Endothelial cell of umbilical vein (primary cell): ENCODE measurements at regions not wholly inside any gene's neighbourhood (a gene's known extent, or its start where the extent isn't known, plus 50 kb on each side); places are given as distances from the start of the nearest gene placed in this dataset.

Source experiments
- BruUV-seq: library from RNA; stranded (reverse); fragments of 400-500 nt; replicated peaks from 2 replicates; lab custom pipeline; 2021; lab: Mats Ljungman, UMichigan
- CTCF ChIA-PET: fragments of 300-600, 350-600 bp; sonication (Branson Sonifier 250); formaldehyde crosslinking; loops from one replicate; lab custom pipeline; 2021; ENCODE audit warnings: antibody characterized with exemption, inconsistent platforms; lab: Charles Lee
- POLR2A ChIA-PET: fragments of 300-600, 350-600 bp; sonication (Branson Sonifier 250); formaldehyde crosslinking; loops from one replicate; lab custom pipeline; 2021; ENCODE audit warnings: antibody characterized with exemption, inconsistent platforms; lab: Charles Lee
- DNase-seq: peaks from one replicate; pipeline ENCODE4 v3.0.0-alpha.2; 2011; ENCODE audit warnings: low read depth, low spot score
- FAIRE-seq: peaks from 2 replicates; lab custom pipeline; 2011; peaks lifted over from hg19 to GRCh38; lab: Jason Lieb, UNC
- H2AFZ ChIP-seq: 2 replicates; pipeline ENCODE4 v1.6.0; 2012; ENCODE audit warnings: low read depth, low read length, control low read depth, inconsistent platforms
- H3K27ac ChIP-seq: 2 replicates; pipeline ENCODE4 v1.5.1; 2011; ENCODE audit warnings: low read depth, mild to moderate bottlenecking, control low read depth, low read length, moderate library complexity; ENCODE audit not compliant: insufficient read depth
- H3K27me3 ChIP-seq, 2 experiments: 2 replicates each; pipeline versions ENCODE4 v1.6.0 to v1.6.1; 2011; ENCODE audit warnings: low read length in 2 of 2, mixed read lengths in 1 of 2; ENCODE audit not compliant: control insufficient read depth in 2 of 2, insufficient read depth in 2 of 2
- H3K36me3 ChIP-seq, 2 experiments: 2 replicates in 1 of 2; 3 replicates in 1 of 2; pipeline ENCODE4 v1.5.1; 2011; ENCODE audit warnings: low read length in 2 of 2, mild to moderate bottlenecking in 1 of 2, moderate library complexity in 1 of 2; ENCODE audit not compliant: control insufficient read depth in 2 of 2, insufficient read depth in 2 of 2; ENCODE audit errors: extremely low read depth in 1 of 2
- H3K4me1 ChIP-seq: 3 replicates; pipeline ENCODE4 v1.5.1; 2011; ENCODE audit warnings: mild to moderate bottlenecking, low read length; ENCODE audit not compliant: control insufficient read depth, insufficient read depth; ENCODE audit errors: extremely low read depth
- H3K4me2 ChIP-seq: 2 replicates; pipeline ENCODE4 v1.6.1; 2011; ENCODE audit warnings: low read length, control low read depth, mixed read lengths; ENCODE audit not compliant: insufficient read depth
- H3K4me3 ChIP-seq, 3 experiments: fragments of 200-600 bp in 1 of 3; sonication (generic), shearing (Covaris generic) in 1 of 3; replicated peaks in 1 of 3; 2 replicates each; pipeline ENCODE4 v1.5.1; 2011 to 2016; ENCODE audit warnings: control low read depth in 3 of 3, low read length in 3 of 3, mild to moderate bottlenecking in 2 of 3, inconsistent platforms in 1 of 3, low read depth in 1 of 3, moderate library complexity in 1 of 3; ENCODE audit not compliant: insufficient read depth in 1 of 3
- H3K79me2 ChIP-seq: 2 replicates; pipeline ENCODE4 v1.6.0; 2012; ENCODE audit warnings: low read length, inconsistent platforms; ENCODE audit not compliant: control insufficient read depth, insufficient read depth
- H3K9ac ChIP-seq: replicated peaks from 2 replicates; pipeline ENCODE3; 2011; ENCODE audit warnings: low read length, control low read depth; ENCODE audit not compliant: insufficient read depth; ENCODE audit errors: extremely low read depth
- H3K9me1 ChIP-seq: replicated peaks from 3 replicates; pipeline ENCODE4 v1.6.0; 2011; ENCODE audit warnings: mild to moderate bottlenecking, low read length; ENCODE audit not compliant: control insufficient read depth, insufficient read depth; ENCODE audit errors: extremely low read depth
- H3K9me3 ChIP-seq: replicated peaks from 2 replicates; pipeline ENCODE4 v1.5.1; 2012; ENCODE audit warnings: low read length, inconsistent platforms; ENCODE audit not compliant: control insufficient read depth, insufficient read depth
- H4K20me1 ChIP-seq: replicated peaks from 2 replicates; pipeline ENCODE3; 2011; ENCODE audit warnings: mild to moderate bottlenecking, low read length; ENCODE audit not compliant: control insufficient read depth, insufficient read depth; ENCODE audit errors: extremely low read depth
- EZH2 ChIP-seq: IDR thresholded peaks from 2 replicates; pipeline ENCODE4 v1.6.1; 2012; ENCODE audit warnings: borderline replicate concordance, low read depth, mild to moderate bottlenecking, moderate library complexity, low read length, inconsistent platforms; ENCODE audit not compliant: severe bottlenecking
- FOS ChIP-seq: IDR thresholded peaks from 2 replicates; pipeline ENCODE4 v1.6.1; 2011; ENCODE audit warnings: mild to moderate bottlenecking, low read length, moderate library complexity, borderline replicate concordance; ENCODE audit not compliant: insufficient read depth
- GATA2 ChIP-seq: IDR thresholded peaks from 2 replicates; pipeline ENCODE4 v1.7.0; 2011; ENCODE audit warnings: low read depth, mild to moderate bottlenecking, moderate library complexity, mixed read lengths, low read length; ENCODE audit not compliant: insufficient read length, insufficient read depth
- JUN ChIP-seq: IDR thresholded peaks from 2 replicates; pipeline ENCODE4 v1.6.1; 2011; ENCODE audit warnings: borderline replicate concordance, low read depth; ENCODE audit not compliant: insufficient read length, insufficient read depth
- MYC ChIP-seq: IDR thresholded peaks from one replicate; pipeline ENCODE4 v1.6.1; 2011; ENCODE audit warnings: mild to moderate bottlenecking, low read depth, low read length
- POLR2A ChIP-seq: IDR thresholded peaks from 2 replicates; pipeline ENCODE4 v1.6.1; 2012; ENCODE audit warnings: low read depth, mild to moderate bottlenecking, control low read depth, low read length
- POLR2AphosphoS5 ChIP-seq: IDR thresholded peaks from 2 replicates; pipeline ENCODE4 v1.6.1; 2012; ENCODE audit warnings: low read depth, mild to moderate bottlenecking, control low read depth, low read length, moderate library complexity; ENCODE audit not compliant: insufficient read depth
- dilution Hi-C: fragments of 300-500 bp; cut with MboI; formaldehyde crosslinking; loops from one replicate; pipeline ENCODE4 v1.15.0; 2019; ENCODE audit warnings: low sequenced_read_pairs; ENCODE audit not compliant: extremely low pct_ligation_motif_present
- intact Hi-C: fragments of 100-400 bp; cut with micrococcal nuclease; formaldehyde crosslinking; loops from one replicate; pipeline ENCODE4 v1.10.0; 2022
- TF ChIP-seq, protein P1 (sequence below), 2 donors: IDR thresholded peaks; 1 replicate in 1 of 2; 2 replicates in 1 of 2; pipeline ENCODE4 v1.5.1; 2011; ENCODE audit warnings: low read length in 2 of 2, mild to moderate bottlenecking in 2 of 2, moderate library complexity in 2 of 2, control low read depth in 1 of 2, inconsistent platforms in 1 of 2, low read depth in 1 of 2; ENCODE audit not compliant: insufficient read depth in 1 of 2; ENCODE audit errors: extremely low read depth in 1 of 2
- TF ChIP-seq, protein P2 (sequence below): IDR thresholded peaks from 2 replicates; pipeline ENCODE4 v1.6.1; 2011; ENCODE audit not compliant: insufficient read depth, insufficient read length

DNA sequence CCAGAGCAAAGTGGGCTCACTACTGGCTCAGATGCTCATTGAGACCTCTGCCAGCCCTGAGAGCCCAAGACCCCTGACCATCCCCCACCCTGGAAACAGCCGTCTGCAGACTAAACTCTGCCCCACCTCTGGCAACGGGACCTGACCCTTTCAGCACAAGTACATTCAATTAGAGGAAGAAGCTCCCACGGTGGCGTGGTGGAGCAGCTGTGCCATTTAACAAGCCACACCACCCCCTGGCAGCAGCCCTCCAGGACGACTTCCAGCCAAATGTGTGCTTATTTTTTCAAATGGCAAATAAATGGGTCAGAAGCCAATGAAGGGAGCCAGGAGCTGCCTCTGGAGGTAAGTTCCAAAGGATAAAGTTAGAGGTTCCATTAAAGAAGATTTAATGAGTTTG lies 226.7 kb downstream of the NPHP4 start:
- Histone ChIP-seq H3K79me2 (no peaks in the 10 kb centered on the region), H4K20me1 (no peaks in the 10 kb centered on the region), H3K4me3 (no peak overlapping the region), H3K9me1 (no peaks in the 10 kb centered on the region), H3K9me3 (no peaks in the 10 kb centered on the region), H2AFZ (no peak overlapping the region), H3K36me3 (no peaks in the 10 kb centered on the region), H3K27me3 (no peaks in the 10 kb centered on the region), H3K4me2 (no peak overlapping the region), H3K4me1 (no peaks in the 10 kb centered on the region), H3K9ac (no peak overlapping the region), H3K27ac (no peak overlapping the region)
- ChIA-PET CTCF (no interaction called here), POLR2A (no interaction called here)
- no peak for DNase-seq
- dilution Hi-C loops, result no loop called here
- intact Hi-C loops, result no loop called here
- TF ChIP-seq POLR2AphosphoS5, result no peak
- no peak for TF ChIP-seq JUN
- no peak for TF ChIP-seq MYC
- no peak for TF ChIP-seq FOS
- no peak for TF ChIP-seq EZH2
- TF ChIP-seq, protein P1, sequence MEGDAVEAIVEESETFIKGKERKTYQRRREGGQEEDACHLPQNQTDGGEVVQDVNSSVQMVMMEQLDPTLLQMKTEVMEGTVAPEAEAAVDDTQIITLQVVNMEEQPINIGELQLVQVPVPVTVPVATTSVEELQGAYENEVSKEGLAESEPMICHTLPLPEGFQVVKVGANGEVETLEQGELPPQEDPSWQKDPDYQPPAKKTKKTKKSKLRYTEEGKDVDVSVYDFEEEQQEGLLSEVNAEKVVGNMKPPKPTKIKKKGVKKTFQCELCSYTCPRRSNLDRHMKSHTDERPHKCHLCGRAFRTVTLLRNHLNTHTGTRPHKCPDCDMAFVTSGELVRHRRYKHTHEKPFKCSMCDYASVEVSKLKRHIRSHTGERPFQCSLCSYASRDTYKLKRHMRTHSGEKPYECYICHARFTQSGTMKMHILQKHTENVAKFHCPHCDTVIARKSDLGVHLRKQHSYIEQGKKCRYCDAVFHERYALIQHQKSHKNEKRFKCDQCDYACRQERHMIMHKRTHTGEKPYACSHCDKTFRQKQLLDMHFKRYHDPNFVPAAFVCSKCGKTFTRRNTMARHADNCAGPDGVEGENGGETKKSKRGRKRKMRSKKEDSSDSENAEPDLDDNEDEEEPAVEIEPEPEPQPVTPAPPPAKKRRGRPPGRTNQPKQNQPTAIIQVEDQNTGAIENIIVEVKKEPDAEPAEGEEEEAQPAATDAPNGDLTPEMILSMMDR (IDR thresholded peaks at IDR 0.05; ENCODE audit: extremely low read depth in 1 of 2, insufficient read depth in 1 of 2, low read depth in 1 of 2, low read length in 2 of 2), result no peak
- no peak for TF ChIP-seq GATA2
- TF ChIP-seq POLR2A, result no peak
- TF ChIP-seq, protein P2, sequence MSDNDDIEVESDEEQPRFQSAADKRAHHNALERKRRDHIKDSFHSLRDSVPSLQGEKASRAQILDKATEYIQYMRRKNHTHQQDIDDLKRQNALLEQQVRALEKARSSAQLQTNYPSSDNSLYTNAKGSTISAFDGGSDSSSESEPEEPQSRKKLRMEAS, result no peak
- FAIRE-seq, result no peak
- no TSS peak for BruUV-seq
